Panc1 (cell line): ENCODE measurements at regions not wholly inside any gene's neighbourhood (a gene's known extent, or its start where the extent isn't known, plus 50 kb on each side); places are given as distances from the start of the nearest gene placed in this dataset.

ENCODE experiments used
- ATAC-seq: fragments of 200-7000 bp; cut with Tn5 transposase; 2 replicates; pipeline ENCODE4 v1.9.1; 2020; ENCODE audit warnings: mild to moderate bottlenecking, moderate library complexity
- BruUV-seq: library from RNA; stranded (reverse); fragments of 400-500 nt; replicated peaks from 2 replicates; lab custom pipeline; 2021; lab: Mats Ljungman, UMichigan
- CTCF ChIA-PET: fragments of 300-600 bp; sonication (Branson Sonifier 250); formaldehyde crosslinking; loops from one replicate; lab custom pipeline; 2022; ENCODE audit warnings: antibody characterized with exemption; lab: Charles Lee
- POLR2A ChIA-PET: fragments of 300-600 bp; sonication (Branson Sonifier 250); formaldehyde crosslinking; loops from one replicate; lab custom pipeline; 2022; ENCODE audit warnings: antibody characterized with exemption; lab: Charles Lee
- DNase-seq: peaks from one replicate; pipeline ENCODE4 v3.0.0-alpha.2; 2010; ENCODE audit warnings: low read depth, low spot score
- H3K27ac ChIP-seq: 2 replicates; pipeline ENCODE4 v1.5.1; 2011; ENCODE audit warnings: mild to moderate bottlenecking, low read length, inconsistent platforms
- H3K27me3 ChIP-seq: fragments of 200-500 bp; sonication (Bioruptor generic); 2 replicates; pipeline ENCODE4 v1.6.0; 2014; ENCODE audit warnings: low read length, inconsistent platforms; ENCODE audit not compliant: control insufficient read depth, insufficient read depth
- H3K36me3 ChIP-seq: fragments of 200-500 bp; sonication (Bioruptor generic); 2 replicates; pipeline ENCODE4 v1.5.1; 2014; ENCODE audit warnings: inconsistent platforms, mild to moderate bottlenecking, low read length, moderate library complexity; ENCODE audit not compliant: control insufficient read depth, insufficient read depth
- H3K4me1 ChIP-seq: 2 replicates; pipeline ENCODE4 v1.5.1; 2011; ENCODE audit warnings: inconsistent platforms, mild to moderate bottlenecking, low read length, moderate library complexity; ENCODE audit not compliant: control insufficient read depth, insufficient read depth
- H3K4me3 ChIP-seq, 2 experiments: 2 replicates each; pipeline ENCODE4 v1.5.1; 2011 to 2012; ENCODE audit warnings: low read depth in 2 of 2, low read length in 2 of 2, mild to moderate bottlenecking in 2 of 2, inconsistent platforms in 1 of 2, moderate library complexity in 1 of 2
- H3K9me3 ChIP-seq: fragments of 200-500 bp; sonication (Bioruptor generic); 2 replicates; pipeline ENCODE4 v1.5.1; 2014; ENCODE audit warnings: low read depth, mild to moderate bottlenecking, inconsistent platforms, low read length, moderate library complexity; ENCODE audit not compliant: control insufficient read depth, insufficient read depth
- POLR2AphosphoS5 ChIP-seq: IDR thresholded peaks from 2 replicates; pipeline ENCODE4 v1.6.1; 2012; ENCODE audit warnings: mild to moderate bottlenecking, low read depth, low read length, moderate library complexity
- SIN3A ChIP-seq: IDR thresholded peaks from 2 replicates; pipeline ENCODE4 v1.6.1; 2012; ENCODE audit warnings: low read depth, mild to moderate bottlenecking, low read length, moderate library complexity, borderline replicate concordance; ENCODE audit not compliant: insufficient read depth
- TCF7L2 ChIP-seq: IDR thresholded peaks from 2 replicates; pipeline ENCODE4 v1.6.1; 2011; ENCODE audit warnings: mild to moderate bottlenecking, low read depth, low read length, inconsistent platforms
- in situ Hi-C: cut with HindIII; loops from 2 replicates; pipeline ENCODE4 v1.10.0; 2016; ENCODE audit warnings: low sequenced_read_pairs, low pct_unique_long_range_greater_than_20kb
- intact Hi-C: fragments of 100-400 bp; cut with micrococcal nuclease; formaldehyde crosslinking; loops from one replicate; pipeline ENCODE4 v1.10.0; 2022; ENCODE audit not compliant: unreplicated experiment
- TF ChIP-seq, protein P1 (sequence below): fragments of 450-650 bp; IDR thresholded peaks from 2 replicates; pipeline ENCODE4 v1.5.1; 2017; ENCODE audit warnings: mild to moderate bottlenecking
- TF ChIP-seq, protein P2 (sequence below), 2 experiments: IDR thresholded peaks; 2 replicates each; pipeline ENCODE4 v1.6.1; 2011 to 2012; ENCODE audit warnings: low read depth in 2 of 2, control low read depth in 1 of 2, low read length in 1 of 2, mild to moderate bottlenecking in 1 of 2, moderate library complexity in 1 of 2; ENCODE audit not compliant: insufficient read depth in 1 of 2

- DNase-seq (no peak), ATAC-seq (no peak)
- intact Hi-C loops (no loop called here), in situ Hi-C loops (no loop called here)
- no peaks in the 10 kb centered on the region for H3K27me3 ChIP-seq
- H3K36me3 ChIP-seq: no peaks in the 10 kb centered on the region
- POLR2A ChIA-PET: no interaction called here
- no peak for TF ChIP-seq SIN3A
- no peak for TF ChIP-seq TCF7L2
- TF ChIP-seq POLR2AphosphoS5: no peak
- TF ChIP-seq, protein P1, sequence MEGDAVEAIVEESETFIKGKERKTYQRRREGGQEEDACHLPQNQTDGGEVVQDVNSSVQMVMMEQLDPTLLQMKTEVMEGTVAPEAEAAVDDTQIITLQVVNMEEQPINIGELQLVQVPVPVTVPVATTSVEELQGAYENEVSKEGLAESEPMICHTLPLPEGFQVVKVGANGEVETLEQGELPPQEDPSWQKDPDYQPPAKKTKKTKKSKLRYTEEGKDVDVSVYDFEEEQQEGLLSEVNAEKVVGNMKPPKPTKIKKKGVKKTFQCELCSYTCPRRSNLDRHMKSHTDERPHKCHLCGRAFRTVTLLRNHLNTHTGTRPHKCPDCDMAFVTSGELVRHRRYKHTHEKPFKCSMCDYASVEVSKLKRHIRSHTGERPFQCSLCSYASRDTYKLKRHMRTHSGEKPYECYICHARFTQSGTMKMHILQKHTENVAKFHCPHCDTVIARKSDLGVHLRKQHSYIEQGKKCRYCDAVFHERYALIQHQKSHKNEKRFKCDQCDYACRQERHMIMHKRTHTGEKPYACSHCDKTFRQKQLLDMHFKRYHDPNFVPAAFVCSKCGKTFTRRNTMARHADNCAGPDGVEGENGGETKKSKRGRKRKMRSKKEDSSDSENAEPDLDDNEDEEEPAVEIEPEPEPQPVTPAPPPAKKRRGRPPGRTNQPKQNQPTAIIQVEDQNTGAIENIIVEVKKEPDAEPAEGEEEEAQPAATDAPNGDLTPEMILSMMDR: no peak
- TF ChIP-seq, protein P2, sequence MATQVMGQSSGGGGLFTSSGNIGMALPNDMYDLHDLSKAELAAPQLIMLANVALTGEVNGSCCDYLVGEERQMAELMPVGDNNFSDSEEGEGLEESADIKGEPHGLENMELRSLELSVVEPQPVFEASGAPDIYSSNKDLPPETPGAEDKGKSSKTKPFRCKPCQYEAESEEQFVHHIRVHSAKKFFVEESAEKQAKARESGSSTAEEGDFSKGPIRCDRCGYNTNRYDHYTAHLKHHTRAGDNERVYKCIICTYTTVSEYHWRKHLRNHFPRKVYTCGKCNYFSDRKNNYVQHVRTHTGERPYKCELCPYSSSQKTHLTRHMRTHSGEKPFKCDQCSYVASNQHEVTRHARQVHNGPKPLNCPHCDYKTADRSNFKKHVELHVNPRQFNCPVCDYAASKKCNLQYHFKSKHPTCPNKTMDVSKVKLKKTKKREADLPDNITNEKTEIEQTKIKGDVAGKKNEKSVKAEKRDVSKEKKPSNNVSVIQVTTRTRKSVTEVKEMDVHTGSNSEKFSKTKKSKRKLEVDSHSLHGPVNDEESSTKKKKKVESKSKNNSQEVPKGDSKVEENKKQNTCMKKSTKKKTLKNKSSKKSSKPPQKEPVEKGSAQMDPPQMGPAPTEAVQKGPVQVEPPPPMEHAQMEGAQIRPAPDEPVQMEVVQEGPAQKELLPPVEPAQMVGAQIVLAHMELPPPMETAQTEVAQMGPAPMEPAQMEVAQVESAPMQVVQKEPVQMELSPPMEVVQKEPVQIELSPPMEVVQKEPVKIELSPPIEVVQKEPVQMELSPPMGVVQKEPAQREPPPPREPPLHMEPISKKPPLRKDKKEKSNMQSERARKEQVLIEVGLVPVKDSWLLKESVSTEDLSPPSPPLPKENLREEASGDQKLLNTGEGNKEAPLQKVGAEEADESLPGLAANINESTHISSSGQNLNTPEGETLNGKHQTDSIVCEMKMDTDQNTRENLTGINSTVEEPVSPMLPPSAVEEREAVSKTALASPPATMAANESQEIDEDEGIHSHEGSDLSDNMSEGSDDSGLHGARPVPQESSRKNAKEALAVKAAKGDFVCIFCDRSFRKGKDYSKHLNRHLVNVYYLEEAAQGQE (IDR thresholded peaks at IDR 0.05; ENCODE audit: insufficient read depth in 1 of 2, low read depth in 2 of 2, low read length in 1 of 2): no peak
- no peak overlapping the region for H3K27ac ChIP-seq
- CTCF ChIA-PET: no interaction called here
- no TSS peak for BruUV-seq
- H3K4me1 ChIP-seq: no peaks in the 10 kb centered on the region
- no peak overlapping the region for H3K4me3 ChIP-seq
- H3K9me3 ChIP-seq: no peaks in the 10 kb centered on the region
These were observed 515.7 kb upstream of the TLE4 start for GRCh38 chr9:79056041-79056440.

DNA sequence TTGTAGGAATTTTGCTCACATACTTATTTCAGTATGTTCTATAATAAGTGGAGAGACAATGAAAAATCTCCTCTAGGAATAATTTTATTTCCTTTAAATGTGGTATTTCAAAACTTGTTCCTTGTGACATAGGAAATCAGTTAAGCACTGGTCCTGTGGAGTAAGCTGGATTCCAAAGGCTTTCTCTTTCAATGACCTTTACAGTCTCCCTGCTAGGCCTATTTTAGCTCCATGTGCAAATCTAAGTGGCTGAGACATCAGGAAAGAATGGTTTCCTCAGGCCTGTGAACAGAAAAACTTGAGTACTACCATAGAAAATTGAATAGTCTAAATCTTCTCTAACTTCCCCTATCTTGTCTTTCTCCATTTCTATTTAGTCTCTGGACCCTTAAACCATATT lies 514.2 kb upstream of the TLE4 start:
- intact Hi-C loops (no loop called here), in situ Hi-C loops (no loop called here)
- no peak overlapping the region for H3K4me3 ChIP-seq
- H3K27me3 ChIP-seq: no peaks in the 10 kb centered on the region
- H3K36me3 ChIP-seq: no peaks in the 10 kb centered on the region
- TF ChIP-seq, protein P2 (IDR thresholded peaks at IDR 0.05; ENCODE audit: insufficient read depth in 1 of 2, low read depth in 2 of 2, low read length in 1 of 2): no peak
- TF ChIP-seq SIN3A: no peak
- TF ChIP-seq, protein P1: no peak
- TF ChIP-seq POLR2AphosphoS5: no peak
- no peak for TF ChIP-seq TCF7L2
- H3K9me3 ChIP-seq: no peaks in the 10 kb centered on the region
- no TSS peak for BruUV-seq
- no peaks in the 10 kb centered on the region for H3K4me1 ChIP-seq
- ChIA-PET POLR2A (no interaction called here), CTCF (no interaction called here)
- no peak overlapping the region for H3K27ac ChIP-seq
- ATAC-seq: no peak
- DNase-seq: no peak
